ENCODE measurements at regions not wholly inside any gene's neighbourhood (a gene's known extent, or its start where the extent isn't known, plus 50 kb on each side); places are given as distances from the start of the nearest gene placed in this dataset.
"Not testable (repeated sequence)": the region's sequence is repeated elsewhere in the genome, so short reads cannot be mapped to it uniquely, and the experiment has no call there.

GRCh38 chr14:28242895-28243294 is 523.7 kb upstream of the FOXG1 start:
- no peak for TF ChIP-seq CTCF (IDR thresholded peaks at IDR 0.05; ENCODE audit: low read depth, low read length)
- TF ChIP-seq, protein P1, sequence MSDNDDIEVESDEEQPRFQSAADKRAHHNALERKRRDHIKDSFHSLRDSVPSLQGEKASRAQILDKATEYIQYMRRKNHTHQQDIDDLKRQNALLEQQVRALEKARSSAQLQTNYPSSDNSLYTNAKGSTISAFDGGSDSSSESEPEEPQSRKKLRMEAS (IDR thresholded peaks at IDR 0.05; ENCODE audit: low read depth, low read length) = no peak
- TF ChIP-seq POLR2A (IDR thresholded peaks at IDR 0.05; ENCODE audit: extremely low read depth, insufficient read length) = no peak
- no peak for TF ChIP-seq MYC (IDR thresholded peaks at IDR 0.05; ENCODE audit: low read depth, low read length)
- DNase-seq (ENCODE audit: low read depth) = no peak
- no peak overlapping the region for H3K4me3 ChIP-seq (ENCODE audit: low read depth, low read length)

DNA sequence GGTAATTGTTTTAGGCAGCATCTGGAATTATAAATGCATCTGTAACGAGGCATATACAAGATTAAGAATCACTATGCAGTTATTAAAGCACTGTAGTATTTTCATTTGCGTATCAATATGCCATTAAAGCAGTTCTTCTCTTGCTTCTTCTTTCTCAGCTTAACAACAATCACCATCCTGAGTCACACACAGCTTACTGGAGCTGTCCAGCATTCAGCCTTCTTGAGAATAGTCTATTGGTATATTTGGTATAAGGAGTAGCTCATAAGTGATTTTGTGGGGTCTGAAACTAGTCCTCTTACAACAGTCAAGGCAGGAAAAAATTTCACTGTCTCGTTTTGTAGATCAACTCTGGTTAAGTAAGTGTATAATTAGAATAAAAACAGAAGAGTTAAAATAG is 523.0 kb upstream of the FOXG1 start:
- H3K4me3 ChIP-seq (ENCODE audit: low read depth, low read length) = no peak overlapping the region
- DNase-seq (ENCODE audit: low read depth) = no peak
- TF ChIP-seq POLR2A (IDR thresholded peaks at IDR 0.05; ENCODE audit: extremely low read depth, insufficient read length) = no peak
- TF ChIP-seq, protein P1 (IDR thresholded peaks at IDR 0.05; ENCODE audit: low read depth, low read length) = no peak
- no peak for TF ChIP-seq MYC (IDR thresholded peaks at IDR 0.05; ENCODE audit: low read depth, low read length)
- TF ChIP-seq CTCF (IDR thresholded peaks at IDR 0.05; ENCODE audit: low read depth, low read length) = no peak

DNA sequence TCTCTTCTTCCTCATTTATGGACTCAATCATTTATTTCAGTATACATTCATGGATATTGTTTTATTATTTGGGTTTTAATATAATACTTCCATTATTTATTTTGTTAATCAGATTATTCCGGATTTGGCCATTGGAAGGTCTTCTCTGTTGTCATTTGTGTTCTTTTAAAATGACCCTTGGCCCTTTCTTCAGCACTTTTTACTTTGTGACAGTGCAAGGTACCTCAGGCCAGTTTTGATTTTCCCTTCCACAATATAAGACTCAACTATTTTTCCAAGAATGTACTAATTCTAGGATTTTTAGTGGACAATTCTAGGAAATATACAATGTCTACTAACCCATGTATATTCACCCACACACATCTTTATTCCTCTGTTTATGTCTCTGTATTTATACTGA is 521.4 kb upstream of the FOXG1 start:
- TF ChIP-seq MYC (IDR thresholded peaks at IDR 0.05; ENCODE audit: low read depth, low read length) (no peak), CTCF (IDR thresholded peaks at IDR 0.05; ENCODE audit: low read depth, low read length) (no peak), POLR2A (IDR thresholded peaks at IDR 0.05; ENCODE audit: extremely low read depth, insufficient read length) (no peak)
- TF ChIP-seq, protein P1 (IDR thresholded peaks at IDR 0.05; ENCODE audit: low read depth, low read length) = no peak
- H3K4me3 ChIP-seq (ENCODE audit: low read depth, low read length) = no peak overlapping the region
- no peak for DNase-seq (ENCODE audit: low read depth)

DNA sequence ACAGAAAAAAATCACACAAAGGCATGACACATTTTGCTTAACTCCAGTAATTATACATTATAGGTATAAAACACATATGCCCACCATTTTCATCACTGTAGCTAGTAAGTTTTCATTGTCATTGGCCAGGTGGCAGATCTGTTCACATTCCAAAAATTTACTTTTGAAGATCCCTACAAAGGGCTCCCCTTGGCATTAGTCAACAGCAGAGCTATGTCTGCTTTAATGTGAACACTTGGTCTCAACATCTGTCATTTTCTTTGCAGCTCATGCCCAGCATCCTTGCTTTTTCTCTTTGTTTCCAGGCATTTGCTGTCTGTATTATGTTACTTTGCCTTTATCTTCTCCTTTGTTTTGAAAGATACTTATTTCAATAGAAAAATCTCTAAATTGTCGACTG is 519.1 kb upstream of the FOXG1 start:
- H3K4me3 ChIP-seq (ENCODE audit: low read depth, low read length) = no peak overlapping the region
- no peak for DNase-seq (ENCODE audit: low read depth)
- no peak for TF ChIP-seq MYC (IDR thresholded peaks at IDR 0.05; ENCODE audit: low read depth, low read length)
- TF ChIP-seq POLR2A (IDR thresholded peaks at IDR 0.05; ENCODE audit: extremely low read depth, insufficient read length) = no peak
- TF ChIP-seq, protein P1 (IDR thresholded peaks at IDR 0.05; ENCODE audit: low read depth, low read length) = no peak
- no peak for TF ChIP-seq CTCF (IDR thresholded peaks at IDR 0.05; ENCODE audit: low read depth, low read length)

GRCh38 chr14:28252124-28252523 is 514.5 kb upstream of the FOXG1 start:
- DNase-seq (ENCODE audit: low read depth); H3K4me3 ChIP-seq (ENCODE audit: low read depth, low read length): not testable (repeated sequence)

GRCh38 chr14:28254768-28255167 is 511.8 kb upstream of the FOXG1 start:
- no peak for DNase-seq (ENCODE audit: low read depth)
- TF ChIP-seq, protein P1 (IDR thresholded peaks at IDR 0.05; ENCODE audit: low read depth, low read length) = no peak
- TF ChIP-seq MYC (IDR thresholded peaks at IDR 0.05; ENCODE audit: low read depth, low read length) (no peak), CTCF (IDR thresholded peaks at IDR 0.05; ENCODE audit: low read depth, low read length) (no peak), POLR2A (IDR thresholded peaks at IDR 0.05; ENCODE audit: extremely low read depth, insufficient read length) (no peak)
- H3K4me3 ChIP-seq (ENCODE audit: low read depth, low read length) = no peak overlapping the region
